Adipocyte (in vitro differentiated cells): ENCODE measurements at regions not wholly inside any gene's neighbourhood (a gene's known extent, or its start where the extent isn't known, plus 50 kb on each side); places are given as distances from the start of the nearest gene placed in this dataset.

Experiments used
- DNase-seq: peaks from one replicate; pipeline ENCODE4 v3.0.0-alpha.2; 2015; ENCODE audit warnings: low read depth
- H3K27me3 ChIP-seq: replicated peaks from 2 replicates; pipeline ENCODE4 v1.7.0; 2013; ENCODE audit warnings: mild to moderate bottlenecking, low read length, moderate library complexity; ENCODE audit not compliant: control insufficient read depth, insufficient read depth
- H3K36me3 ChIP-seq: 2 replicates; pipeline ENCODE4 v1.7.0; 2013; ENCODE audit warnings: low read length, mild to moderate bottlenecking, moderate library complexity; ENCODE audit not compliant: control insufficient read depth, insufficient read depth, severe bottlenecking
- H3K4me1 ChIP-seq: 2 replicates; pipeline ENCODE4 v1.7.0; 2013; ENCODE audit warnings: mild to moderate bottlenecking, low read length, moderate library complexity; ENCODE audit not compliant: control insufficient read depth, insufficient read depth
- H3K4me3 ChIP-seq: 2 replicates; pipeline ENCODE4 v1.7.0; 2013; ENCODE audit warnings: mild to moderate bottlenecking, low read length, moderate library complexity
- H3K9ac ChIP-seq: 2 replicates; pipeline ENCODE4 v1.7.0; 2013; ENCODE audit warnings: mild to moderate bottlenecking, low read length, moderate library complexity
- H3K9me3 ChIP-seq: 2 replicates; pipeline ENCODE4 v1.7.0; 2013; ENCODE audit warnings: mild to moderate bottlenecking, low read length, moderate library complexity; ENCODE audit not compliant: control insufficient read depth

GRCh38 chr2:191565120-191565519 lies 112.8 kb upstream of the NABP1 start:
- no peaks in the 10 kb centered on the region for H3K27me3 ChIP-seq
- no peaks in the 10 kb centered on the region for H3K9me3 ChIP-seq
- H3K36me3 ChIP-seq = no peaks in the 10 kb centered on the region
- no peak overlapping the region for H3K9ac ChIP-seq
- no peak overlapping the region for H3K4me3 ChIP-seq
- peaks cover 17% of the 10 kb centered on the region for H3K4me1 ChIP-seq
- no peak for DNase-seq

DNA sequence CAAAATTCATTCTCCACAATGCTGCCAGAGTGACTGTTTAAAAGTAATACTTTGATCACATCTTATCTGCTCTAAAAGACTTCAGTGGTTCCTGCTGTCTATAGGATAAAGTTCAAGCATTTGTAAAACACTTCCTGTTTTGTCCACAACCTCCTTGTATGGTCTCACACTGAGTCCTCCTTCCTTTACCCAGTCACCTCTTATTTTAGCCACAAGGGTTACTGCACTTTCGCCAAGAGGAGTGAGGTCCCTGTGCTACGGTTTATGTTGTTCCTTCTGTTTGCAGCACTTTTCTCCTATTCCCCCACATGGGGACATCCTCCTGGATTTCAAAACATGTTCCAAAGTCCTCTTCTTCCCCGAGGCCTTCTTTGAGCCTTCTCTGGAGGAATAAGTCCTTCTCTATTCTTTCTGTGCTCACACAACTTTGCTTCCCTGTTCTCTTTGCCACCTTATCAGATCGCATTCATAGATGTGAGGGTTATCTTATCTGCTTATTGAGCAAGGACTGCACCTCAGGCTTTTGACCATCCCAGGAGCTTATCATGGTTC lies 112.2 kb upstream of the NABP1 start:
- no peaks in the 10 kb centered on the region for H3K9me3 ChIP-seq
- no peak for DNase-seq

DNA sequence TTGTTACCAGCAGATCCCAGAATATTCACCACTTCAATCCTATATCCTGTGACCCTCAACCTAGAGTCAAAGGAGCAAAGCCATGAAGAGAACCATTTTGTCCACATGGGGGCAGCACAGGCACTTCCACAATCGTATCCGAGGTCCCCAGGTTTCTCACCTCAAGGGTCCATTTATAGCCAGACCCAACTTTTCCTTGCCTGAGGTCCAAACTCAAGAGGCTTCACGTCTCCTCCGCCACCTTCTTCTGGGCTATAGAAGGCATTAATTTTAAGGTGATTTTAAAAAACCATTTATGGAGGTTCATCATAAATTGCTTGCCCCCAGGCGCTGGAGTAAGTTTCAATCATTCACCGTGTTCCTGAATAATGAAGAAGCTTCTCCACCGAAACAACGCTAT lies 111.6 kb upstream of the NABP1 start:
- Histone ChIP-seq H3K9ac (peak overlapping the region; percentile 42), H3K9me3 (no peaks in the 10 kb centered on the region), H3K36me3 (no peaks in the 10 kb centered on the region), H3K27me3 (no peaks in the 10 kb centered on the region), H3K4me3 (no peak overlapping the region), H3K4me1 (peaks cover 24% of the 10 kb centered on the region)
- DNase-seq = peak; percentile 85

More for the DNA sequence above, 112.2 kb upstream of the NABP1 start:
- Histone ChIP-seq H3K9ac (no peak overlapping the region), H3K4me1 (peaks cover 20% of the 10 kb centered on the region), H3K4me3 (no peak overlapping the region), H3K27me3 (no peaks in the 10 kb centered on the region), H3K36me3 (no peaks in the 10 kb centered on the region)

GRCh38 chr2:191567206-191567605 lies 110.7 kb upstream of the NABP1 start:
- H3K4me1 ChIP-seq = peaks cover 31% of the 10 kb centered on the region
- H3K9me3 ChIP-seq = no peaks in the 10 kb centered on the region
- H3K4me3 ChIP-seq = no peak overlapping the region
- no peaks in the 10 kb centered on the region for H3K36me3 ChIP-seq
- H3K27me3 ChIP-seq = no peaks in the 10 kb centered on the region
- no peak for DNase-seq
- H3K9ac ChIP-seq = peak overlapping the region; percentile 42

DNA sequence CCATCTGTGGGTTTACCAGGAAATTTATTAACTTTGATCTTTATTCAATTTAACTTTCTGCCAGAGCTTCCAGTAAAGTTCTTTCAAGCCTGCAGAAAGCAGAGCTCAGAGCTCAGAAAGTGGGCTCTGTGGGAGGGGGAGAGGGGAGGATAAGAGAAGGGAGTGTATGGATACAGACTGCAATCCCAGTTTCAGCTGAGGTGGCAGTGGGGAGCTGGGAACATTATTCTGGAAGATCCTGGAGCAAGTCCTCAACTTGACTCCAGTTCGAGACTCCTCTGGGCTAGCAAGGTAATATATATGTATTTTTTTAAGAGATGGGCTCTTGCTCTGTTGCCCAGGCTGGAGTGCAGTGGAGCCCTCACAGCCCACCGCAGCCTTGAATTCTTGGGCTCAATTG lies 108.9 kb upstream of the NABP1 start:
- no peaks in the 10 kb centered on the region for H3K9me3 ChIP-seq
- H3K9ac ChIP-seq = no peak overlapping the region
- H3K27me3 ChIP-seq = no peaks in the 10 kb centered on the region
- no peak overlapping the region for H3K4me3 ChIP-seq
- no peak for DNase-seq
- H3K36me3 ChIP-seq = no peaks in the 10 kb centered on the region
- H3K4me1 ChIP-seq = peaks cover 32% of the 10 kb centered on the region

DNA sequence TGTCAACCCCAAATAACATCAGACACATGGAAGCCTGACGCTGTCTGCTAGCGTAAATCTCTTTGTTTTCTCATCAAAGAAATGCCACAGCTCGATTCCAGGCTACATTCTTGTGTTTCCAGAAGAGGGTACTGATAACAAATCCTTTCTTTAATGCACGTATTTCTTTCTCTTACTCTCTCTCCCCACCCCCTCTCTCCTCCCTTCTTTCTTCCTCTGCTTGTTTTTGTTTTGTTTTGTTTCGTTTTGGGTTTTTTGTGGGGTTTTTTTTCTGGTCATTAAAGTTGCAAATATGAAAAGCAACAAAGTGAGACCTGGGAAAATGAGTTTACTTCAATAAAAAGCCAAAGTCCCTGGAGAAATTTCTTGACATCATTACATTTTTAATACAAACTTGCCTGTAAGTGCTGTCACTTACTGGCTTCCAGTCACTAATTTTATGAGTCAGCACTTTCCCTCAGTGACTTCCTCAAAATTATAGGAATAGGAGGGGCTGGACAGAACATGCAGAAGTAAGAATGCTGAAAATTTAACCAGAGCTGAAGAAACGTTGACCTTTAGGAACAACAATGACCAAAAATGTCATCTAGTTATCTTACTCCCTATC lies 106.7 kb upstream of the NABP1 start:
- H3K4me3 ChIP-seq = peak overlapping the region; percentile 58
- H3K4me1 ChIP-seq = peaks cover 30% of the 10 kb centered on the region
- H3K9ac ChIP-seq = peak overlapping the region; percentile 73
- peak; percentile 79 for DNase-seq
- H3K9me3 ChIP-seq = no peaks in the 10 kb centered on the region
- no peaks in the 10 kb centered on the region for H3K27me3 ChIP-seq
- H3K36me3 ChIP-seq = no peaks in the 10 kb centered on the region

DNA sequence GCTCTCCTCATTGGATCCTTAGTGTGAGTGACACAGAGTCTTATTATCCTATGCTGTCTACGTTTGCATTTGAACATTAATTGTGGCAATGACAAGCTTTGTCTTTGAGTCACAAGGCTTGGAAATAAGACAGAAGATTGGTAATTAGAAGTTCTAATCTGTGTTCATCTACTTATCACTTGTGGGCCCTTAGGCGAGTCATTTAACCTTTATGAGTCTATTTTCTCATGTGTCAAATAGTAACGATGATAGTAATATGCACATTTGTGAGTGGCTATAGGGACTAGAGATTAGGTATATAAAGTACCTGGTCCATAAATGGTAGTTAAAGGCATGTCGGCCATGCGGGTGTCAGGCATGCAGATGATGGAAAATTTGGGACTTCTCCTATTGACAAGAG lies 105.6 kb upstream of the NABP1 start:
- H3K27me3 ChIP-seq = no peaks in the 10 kb centered on the region
- peak overlapping the region; percentile 73 for H3K9ac ChIP-seq
- no peak for DNase-seq
- H3K9me3 ChIP-seq = no peaks in the 10 kb centered on the region
- H3K4me3 ChIP-seq = no peak overlapping the region
- H3K4me1 ChIP-seq = peaks cover 19% of the 10 kb centered on the region
- H3K36me3 ChIP-seq = no peaks in the 10 kb centered on the region

GRCh38 chr2:191573216-191573615 lies 104.7 kb upstream of the NABP1 start:
- Histone ChIP-seq H3K27me3 (no peaks in the 10 kb centered on the region), H3K9me3 (no peaks in the 10 kb centered on the region), H3K36me3 (no peaks in the 10 kb centered on the region), H3K4me1 (peaks cover 18% of the 10 kb centered on the region), H3K9ac (no peak overlapping the region), H3K4me3 (no peak overlapping the region)
- no peak for DNase-seq

- Histone ChIP-seq H3K27me3 (no peaks in the 10 kb centered on the region), H3K9ac (no peak overlapping the region), H3K4me3 (no peak overlapping the region), H3K4me1 (peaks cover 18% of the 10 kb centered on the region), H3K9me3 (no peaks in the 10 kb centered on the region), H3K36me3 (no peaks in the 10 kb centered on the region)
- no peak for DNase-seq
These were observed 103.7 kb upstream of the NABP1 start for GRCh38 chr2:191574232-191574631.

DNA sequence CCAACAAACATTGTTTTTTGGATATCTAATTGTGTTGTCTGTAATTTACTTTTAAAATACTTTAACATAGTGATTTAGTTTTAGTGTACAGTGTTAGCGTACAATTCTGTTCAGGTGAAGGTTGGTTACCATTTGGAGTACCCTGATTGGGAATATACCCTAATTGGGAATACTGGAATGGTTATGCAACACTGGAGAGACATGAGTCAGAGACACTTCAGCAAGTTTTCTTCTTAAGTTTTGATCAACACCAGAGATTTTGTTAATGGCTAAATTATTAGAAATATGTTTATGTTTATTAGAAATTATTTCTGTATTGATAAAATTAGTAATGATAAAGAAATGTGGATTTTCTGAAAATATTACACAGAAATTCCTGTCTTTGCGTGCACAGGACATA lies 100.3 kb upstream of the NABP1 start:
- no peak overlapping the region for H3K9ac ChIP-seq
- no peaks in the 10 kb centered on the region for H3K27me3 ChIP-seq
- no peaks in the 10 kb centered on the region for H3K36me3 ChIP-seq
- no peak for DNase-seq
- peaks cover 21% of the 10 kb centered on the region for H3K4me1 ChIP-seq
- H3K4me3 ChIP-seq = no peak overlapping the region
- no peaks in the 10 kb centered on the region for H3K9me3 ChIP-seq

- Histone ChIP-seq H3K4me3 (no peak overlapping the region), H3K9me3 (no peaks in the 10 kb centered on the region)
- no peak for DNase-seq
These were observed 99.9 kb upstream of the NABP1 start for GRCh38 chr2:191578031-191578430.

GRCh38 chr2:191580581-191580980 lies 97.4 kb upstream of the NABP1 start:
- Histone ChIP-seq H3K9me3 (no peaks in the 10 kb centered on the region), H3K27me3 (no peaks in the 10 kb centered on the region), H3K4me1 (peaks cover 22% of the 10 kb centered on the region), H3K9ac (no peak overlapping the region), H3K36me3 (no peaks in the 10 kb centered on the region), H3K4me3 (no peak overlapping the region)
- no peak for DNase-seq

More at GRCh38 chr2:191578031-191578430, 99.9 kb upstream of the NABP1 start:
- peaks cover 25% of the 10 kb centered on the region for H3K4me1 ChIP-seq
- H3K27me3 ChIP-seq = no peaks in the 10 kb centered on the region
- H3K36me3 ChIP-seq = no peaks in the 10 kb centered on the region
- H3K9ac ChIP-seq = no peak overlapping the region
